ENCODE measurements at regions not wholly inside any gene's neighbourhood (a gene's known extent, or its start where the extent isn't known, plus 50 kb on each side); places are given as distances from the start of the nearest gene placed in this dataset.

- DNase-seq (ENCODE audit: low read depth, low spot score) = no peak
Observed at GRCh38 chr10:58140691-58141347, 126.9 kb downstream of the IPMK start.

GRCh38 chr10:58140054-58140453 lies 127.6 kb downstream of the IPMK start:
- DNase-seq (ENCODE audit: low read depth, low spot score) = no peak

GRCh38 chr10:58137813-58138212 lies 129.9 kb downstream of the IPMK start:
- DNase-seq (ENCODE audit: low read depth, low spot score) = no peak

GRCh38 chr10:58115218-58116050 lies 152.3 kb downstream of the IPMK start:
- no peak for DNase-seq (ENCODE audit: low read depth, low spot score)

GRCh38 chr10:58109731-58110130 lies 158.0 kb downstream of the IPMK start:
- no peak for DNase-seq (ENCODE audit: low read depth, low spot score)

GRCh38 chr10:58107506-58107905 lies 160.2 kb downstream of the IPMK start:
- no peak for DNase-seq (ENCODE audit: low read depth, low spot score)

- DNase-seq (ENCODE audit: low read depth, low spot score) = no peak
Observed at GRCh38 chr10:58106211-58107035, 161.3 kb downstream of the IPMK start.

GRCh38 chr10:58104351-58104751 lies 163.3 kb downstream of the IPMK start:
- DNase-seq (ENCODE audit: low read depth, low spot score) = no peak

GRCh38 chr10:58102897-58103296 lies 164.8 kb downstream of the IPMK start:
- DNase-seq (ENCODE audit: low read depth, low spot score) = no peak

GRCh38 chr10:58101682-58102081 lies 166.0 kb downstream of the IPMK start:
- no peak for DNase-seq (ENCODE audit: low read depth, low spot score)

- DNase-seq (ENCODE audit: low read depth, low spot score) = no peak
Observed at GRCh38 chr10:58094985-58095718, 172.5 kb downstream of the IPMK start.

GRCh38 chr10:58091886-58092285 lies 175.8 kb downstream of the IPMK start:
- no peak for DNase-seq (ENCODE audit: low read depth, low spot score)

- DNase-seq (ENCODE audit: low read depth, low spot score) = no peak
Observed at GRCh38 chr10:58089739-58090138, 178.0 kb downstream of the IPMK start.

- no peak for DNase-seq (ENCODE audit: low read depth, low spot score)
Observed at GRCh38 chr10:58087896-58088295, 179.8 kb downstream of the IPMK start.

GRCh38 chr10:58086763-58087150 lies 180.9 kb downstream of the IPMK start:
- DNase-seq (ENCODE audit: low read depth, low spot score) = no peak

GRCh38 chr10:58086144-58086762 lies 181.4 kb downstream of the IPMK start:
- DNase-seq (ENCODE audit: low read depth, low spot score) = no peak

GRCh38 chr10:58082248-58082647 lies 185.4 kb downstream of the IPMK start:
- no peak for DNase-seq (ENCODE audit: low read depth, low spot score)

- peak; percentile 12 for DNase-seq (ENCODE audit: low read depth, low spot score)
Observed at GRCh38 chr10:58081353-58081752, 186.3 kb downstream of the IPMK start.

- no peak for DNase-seq (ENCODE audit: low read depth, low spot score)
Observed at GRCh38 chr10:58079461-58079860, 188.2 kb downstream of the IPMK start.

- no peak for DNase-seq (ENCODE audit: low read depth, low spot score)
Observed at GRCh38 chr10:58072634-58073033, 195.1 kb downstream of the IPMK start.

- DNase-seq (ENCODE audit: low read depth, low spot score) = no peak
Observed at GRCh38 chr10:58070956-58071355, 196.7 kb downstream of the IPMK start.
